ENCODE measurements at regions not wholly inside any gene's neighbourhood (a gene's known extent, or its start where the extent isn't known, plus 50 kb on each side); places are given as distances from the start of the nearest gene placed in this dataset.

DNA sequence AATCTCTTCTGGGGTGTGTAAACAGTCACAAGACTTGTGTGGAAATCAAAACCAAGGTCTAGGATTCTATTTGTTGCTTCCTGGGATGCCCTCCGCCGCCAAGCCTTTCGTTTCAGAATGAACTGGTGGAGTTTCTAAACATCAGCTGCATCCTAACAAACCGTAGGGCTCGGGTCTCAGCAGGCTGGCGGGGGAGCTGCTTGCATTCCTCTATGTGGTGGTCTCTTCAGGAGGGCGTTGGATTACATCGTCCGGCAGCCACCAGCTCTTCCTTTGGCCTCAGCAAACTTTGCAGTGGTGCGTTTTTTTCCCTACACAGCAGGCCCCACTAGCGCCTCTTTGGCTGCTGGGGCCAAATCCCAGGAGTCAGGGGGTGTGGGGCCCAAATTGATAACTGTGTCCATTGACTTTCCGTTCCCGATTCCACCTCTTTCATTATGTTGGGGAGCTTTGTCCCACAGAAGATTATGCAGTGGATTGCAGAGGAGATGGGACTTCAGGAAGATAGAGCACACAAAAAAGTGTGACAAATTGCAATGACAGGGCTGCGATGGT is 390.0 kb upstream of the NR2F2 start:
- no peaks in the 10 kb centered on the region for H3K9me3 ChIP-seq (ENCODE audit: control insufficient read depth, low read length)
- no peak overlapping the region for H3K9ac ChIP-seq (ENCODE audit: low read length)
- no peak overlapping the region for H3K4me3 ChIP-seq (ENCODE audit: low read length)
- no peaks in the 10 kb centered on the region for H3K36me3 ChIP-seq (ENCODE audit: control insufficient read depth, insufficient read depth, low read length)
- no peaks in the 10 kb centered on the region for H3K4me1 ChIP-seq (ENCODE audit: control insufficient read depth, insufficient read depth, low read length)
- H3K27me3 ChIP-seq (ENCODE audit: control insufficient read depth, insufficient read depth, low read length), result no peaks in the 10 kb centered on the region

DNA sequence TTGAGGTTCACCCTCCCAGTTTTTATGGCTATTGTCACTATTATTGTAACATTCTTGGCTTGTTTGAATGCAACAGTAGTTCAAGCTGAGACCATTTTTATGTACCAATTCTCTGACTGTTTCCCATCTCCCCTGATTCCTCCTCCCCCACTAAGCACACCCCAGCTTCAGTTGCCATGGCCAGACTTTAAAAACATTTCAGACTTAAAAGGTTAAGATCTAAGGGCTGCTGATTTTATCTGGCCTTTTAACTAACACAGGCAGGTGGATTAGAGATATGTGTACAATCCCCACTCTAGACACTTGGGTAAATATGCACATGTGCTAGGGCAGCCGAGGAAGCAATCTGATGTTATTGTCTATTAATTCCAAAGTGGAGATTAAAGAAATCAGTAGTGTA is 386.3 kb upstream of the NR2F2 start:
- no peak overlapping the region for H3K9ac ChIP-seq (ENCODE audit: low read length)
- no peaks in the 10 kb centered on the region for H3K9me3 ChIP-seq (ENCODE audit: control insufficient read depth, low read length)
- H3K4me3 ChIP-seq (ENCODE audit: low read length), result no peak overlapping the region

DNA sequence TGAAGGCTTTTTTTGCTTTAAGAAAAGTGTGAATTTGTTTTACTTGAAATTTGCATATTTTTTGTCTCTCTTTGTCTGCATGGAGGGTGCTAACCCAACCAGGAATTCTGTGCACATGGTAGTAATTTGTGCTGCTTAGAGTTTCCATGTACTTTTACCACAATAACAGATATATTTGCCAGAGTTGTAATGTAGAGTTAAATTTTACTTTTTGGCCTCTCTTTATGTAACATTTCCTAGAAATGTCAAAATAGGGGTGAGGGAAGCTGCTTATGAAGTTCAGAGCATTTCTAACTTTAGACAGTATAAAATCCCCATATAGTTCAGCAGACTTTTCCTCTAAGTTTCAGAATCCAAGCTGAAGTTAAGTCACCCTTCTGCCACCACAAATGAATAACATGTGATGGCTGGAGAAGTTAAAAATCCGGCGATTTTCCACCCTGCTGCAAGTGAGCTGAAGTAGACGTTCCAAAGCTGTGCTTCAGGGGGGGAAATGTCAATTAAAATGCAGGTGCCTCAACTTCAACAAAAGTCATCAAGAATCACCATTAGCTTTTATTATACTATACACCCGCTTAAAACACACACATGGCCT is 385.7 kb upstream of the NR2F2 start:
- Histone ChIP-seq H3K27me3 (ENCODE audit: control insufficient read depth, insufficient read depth, low read length) (no peaks in the 10 kb centered on the region), H3K4me1 (ENCODE audit: control insufficient read depth, insufficient read depth, low read length) (no peaks in the 10 kb centered on the region), H3K4me3 (ENCODE audit: low read length) (no peak overlapping the region)

More for the DNA sequence above, 386.3 kb upstream of the NR2F2 start:
- no peaks in the 10 kb centered on the region for H3K36me3 ChIP-seq (ENCODE audit: control insufficient read depth, insufficient read depth, low read length)
- H3K27me3 ChIP-seq (ENCODE audit: control insufficient read depth, insufficient read depth, low read length), result no peaks in the 10 kb centered on the region
- H3K4me1 ChIP-seq (ENCODE audit: control insufficient read depth, insufficient read depth, low read length), result no peaks in the 10 kb centered on the region

DNA sequence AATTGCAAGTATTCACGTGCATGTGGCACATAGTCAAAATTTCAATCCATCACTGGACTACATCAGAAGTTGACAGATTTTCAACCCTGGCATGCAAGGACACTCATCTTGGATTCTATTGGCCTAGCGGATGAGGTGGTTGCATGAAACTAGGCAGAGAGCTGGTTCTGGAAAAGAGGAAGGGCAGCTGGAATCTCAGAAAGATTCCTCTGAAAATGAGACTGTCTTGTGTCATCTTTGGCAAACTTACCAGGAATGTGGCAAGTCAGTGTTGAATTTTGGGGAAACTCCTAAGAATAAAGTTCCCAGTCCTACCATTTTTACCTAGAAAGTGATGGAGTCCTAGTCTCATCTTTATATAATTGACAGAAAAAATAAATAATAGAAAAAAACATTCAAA is 384.3 kb upstream of the NR2F2 start:
- Histone ChIP-seq H3K9me3 (ENCODE audit: control insufficient read depth, low read length) (no peaks in the 10 kb centered on the region), H3K27me3 (ENCODE audit: control insufficient read depth, insufficient read depth, low read length) (no peaks in the 10 kb centered on the region), H3K36me3 (ENCODE audit: control insufficient read depth, insufficient read depth, low read length) (no peaks in the 10 kb centered on the region), H3K4me1 (ENCODE audit: control insufficient read depth, insufficient read depth, low read length) (no peaks in the 10 kb centered on the region), H3K4me3 (ENCODE audit: low read length) (no peak overlapping the region), H3K9ac (ENCODE audit: low read length) (no peak overlapping the region)

More for the DNA sequence above, 385.7 kb upstream of the NR2F2 start:
- H3K36me3 ChIP-seq (ENCODE audit: control insufficient read depth, insufficient read depth, low read length), result no peaks in the 10 kb centered on the region
- no peaks in the 10 kb centered on the region for H3K9me3 ChIP-seq (ENCODE audit: control insufficient read depth, low read length)
- H3K9ac ChIP-seq (ENCODE audit: low read length), result no peak overlapping the region

DNA sequence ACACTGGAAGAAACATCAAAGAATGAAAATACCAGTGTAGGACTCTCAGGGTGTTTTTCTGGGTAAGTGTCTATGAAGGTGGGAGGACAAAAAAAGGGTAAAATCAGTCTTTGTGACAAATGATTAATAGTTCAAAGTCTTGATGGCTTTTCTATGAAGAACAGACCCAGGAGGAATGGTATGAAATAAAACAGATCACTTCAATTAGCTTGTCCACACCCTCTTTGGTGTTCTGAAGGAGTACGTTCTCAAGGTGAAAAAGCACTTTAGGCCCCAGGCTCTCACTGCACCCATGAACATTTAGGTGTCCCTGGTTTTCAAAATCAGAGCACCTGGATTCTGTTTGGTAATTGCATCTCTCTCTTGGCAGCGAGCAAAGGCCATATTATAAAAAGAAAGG is 383.6 kb upstream of the NR2F2 start:
- Histone ChIP-seq H3K27me3 (ENCODE audit: control insufficient read depth, insufficient read depth, low read length) (no peaks in the 10 kb centered on the region), H3K9ac (ENCODE audit: low read length) (no peak overlapping the region), H3K4me1 (ENCODE audit: control insufficient read depth, insufficient read depth, low read length) (no peaks in the 10 kb centered on the region), H3K4me3 (ENCODE audit: low read length) (no peak overlapping the region), H3K9me3 (ENCODE audit: control insufficient read depth, low read length) (no peaks in the 10 kb centered on the region), H3K36me3 (ENCODE audit: control insufficient read depth, insufficient read depth, low read length) (no peaks in the 10 kb centered on the region)

DNA sequence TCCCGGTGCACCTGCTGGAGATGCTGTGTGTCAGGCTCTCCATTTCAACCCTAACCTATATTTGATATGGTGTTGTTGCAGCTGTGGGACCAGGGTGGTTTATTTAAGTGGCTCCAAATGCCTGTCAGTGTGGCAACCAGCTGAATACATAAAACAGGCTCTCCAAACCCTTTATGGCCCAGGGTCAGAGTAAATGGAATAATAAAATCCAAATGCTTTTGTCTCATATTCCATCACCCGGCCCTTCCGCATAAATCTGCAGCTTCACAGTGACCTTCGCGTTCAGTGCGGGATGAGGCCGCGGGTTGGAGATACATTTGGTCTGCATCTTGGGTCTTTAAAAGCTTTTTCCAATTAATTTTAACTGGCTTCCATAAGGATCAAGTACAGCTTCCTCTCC is 382.1 kb upstream of the NR2F2 start:
- no peaks in the 10 kb centered on the region for H3K27me3 ChIP-seq (ENCODE audit: control insufficient read depth, insufficient read depth, low read length)
- no peak overlapping the region for H3K4me3 ChIP-seq (ENCODE audit: low read length)
- no peaks in the 10 kb centered on the region for H3K4me1 ChIP-seq (ENCODE audit: control insufficient read depth, insufficient read depth, low read length)
- no peaks in the 10 kb centered on the region for H3K9me3 ChIP-seq (ENCODE audit: control insufficient read depth, low read length)
- H3K36me3 ChIP-seq (ENCODE audit: control insufficient read depth, insufficient read depth, low read length), result no peaks in the 10 kb centered on the region
- no peak overlapping the region for H3K9ac ChIP-seq (ENCODE audit: low read length)

DNA sequence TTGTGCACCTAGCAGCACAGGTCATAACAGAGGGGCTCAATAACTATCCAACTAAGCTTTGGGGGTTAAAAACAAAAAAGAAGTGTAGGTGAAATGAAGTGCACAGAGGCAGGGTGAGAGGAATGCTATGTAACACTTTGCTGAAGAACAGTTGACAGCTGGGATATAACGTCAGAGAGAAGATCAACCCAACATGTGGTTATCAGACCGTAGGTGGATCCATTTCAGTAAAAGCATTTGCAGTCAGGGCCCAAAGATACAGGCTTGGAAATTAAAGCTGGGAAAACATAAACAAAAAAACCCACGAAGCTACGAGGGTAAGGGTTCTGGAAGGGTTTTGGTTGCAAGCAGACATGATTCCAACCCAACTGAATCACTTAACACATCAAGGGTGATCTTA is 377.5 kb upstream of the NR2F2 start:
- Histone ChIP-seq H3K27me3 (ENCODE audit: control insufficient read depth, insufficient read depth, low read length) (no peaks in the 10 kb centered on the region), H3K4me1 (ENCODE audit: control insufficient read depth, insufficient read depth, low read length) (no peaks in the 10 kb centered on the region), H3K36me3 (ENCODE audit: control insufficient read depth, insufficient read depth, low read length) (no peaks in the 10 kb centered on the region), H3K9ac (ENCODE audit: low read length) (no peak overlapping the region), H3K4me3 (ENCODE audit: low read length) (no peak overlapping the region), H3K9me3 (ENCODE audit: control insufficient read depth, low read length) (no peaks in the 10 kb centered on the region)

DNA sequence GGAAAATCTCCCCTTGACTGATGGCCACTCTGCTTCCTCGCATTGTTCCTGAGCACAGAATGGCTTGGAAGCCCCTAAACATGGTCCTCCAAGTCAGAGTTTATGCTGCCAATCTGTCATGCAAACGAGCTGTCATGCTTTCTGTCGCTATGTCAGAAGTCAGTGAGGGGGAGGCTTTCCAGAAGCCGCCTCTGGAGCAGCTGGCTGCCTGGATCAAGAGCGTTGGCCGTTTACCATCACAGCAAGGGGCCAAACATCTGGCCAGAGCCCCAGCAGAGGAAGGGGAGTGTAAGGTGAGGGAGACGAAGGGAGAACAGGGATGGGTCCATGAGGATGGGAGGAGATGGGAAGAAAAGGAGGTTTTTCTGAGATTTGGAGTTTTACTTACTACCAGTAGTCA is 372.6 kb upstream of the NR2F2 start:
- no peaks in the 10 kb centered on the region for H3K36me3 ChIP-seq (ENCODE audit: control insufficient read depth, insufficient read depth, low read length)
- H3K9ac ChIP-seq (ENCODE audit: low read length), result no peak overlapping the region
- no peak overlapping the region for H3K4me3 ChIP-seq (ENCODE audit: low read length)
- H3K4me1 ChIP-seq (ENCODE audit: control insufficient read depth, insufficient read depth, low read length), result no peaks in the 10 kb centered on the region
- H3K9me3 ChIP-seq (ENCODE audit: control insufficient read depth, low read length), result no peaks in the 10 kb centered on the region
- H3K27me3 ChIP-seq (ENCODE audit: control insufficient read depth, insufficient read depth, low read length), result no peaks in the 10 kb centered on the region

DNA sequence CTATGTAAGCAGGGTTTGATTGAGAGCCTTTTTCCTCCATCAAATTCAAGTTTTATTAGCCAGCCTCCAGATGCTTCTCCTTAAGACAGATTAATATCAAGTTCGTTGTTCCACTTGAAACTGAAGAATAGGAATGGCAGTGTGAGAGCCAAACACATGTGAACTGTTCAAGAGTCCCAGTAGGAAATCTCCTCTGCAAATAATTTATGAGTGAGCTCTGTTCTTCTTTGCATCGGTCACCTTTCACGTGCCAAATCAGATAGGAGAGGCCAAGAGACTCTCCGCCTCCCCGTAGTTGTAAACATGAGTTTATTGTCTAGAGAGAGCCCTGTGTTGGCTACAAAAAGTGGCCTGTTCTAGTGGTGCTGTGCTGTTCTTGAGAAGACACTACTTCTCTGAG is 372.1 kb upstream of the NR2F2 start:
- H3K27me3 ChIP-seq (ENCODE audit: control insufficient read depth, insufficient read depth, low read length), result no peaks in the 10 kb centered on the region
- H3K9ac ChIP-seq (ENCODE audit: low read length), result no peak overlapping the region
- no peaks in the 10 kb centered on the region for H3K4me1 ChIP-seq (ENCODE audit: control insufficient read depth, insufficient read depth, low read length)
- no peak overlapping the region for H3K4me3 ChIP-seq (ENCODE audit: low read length)
- H3K9me3 ChIP-seq (ENCODE audit: control insufficient read depth, low read length), result no peaks in the 10 kb centered on the region
- no peaks in the 10 kb centered on the region for H3K36me3 ChIP-seq (ENCODE audit: control insufficient read depth, insufficient read depth, low read length)

DNA sequence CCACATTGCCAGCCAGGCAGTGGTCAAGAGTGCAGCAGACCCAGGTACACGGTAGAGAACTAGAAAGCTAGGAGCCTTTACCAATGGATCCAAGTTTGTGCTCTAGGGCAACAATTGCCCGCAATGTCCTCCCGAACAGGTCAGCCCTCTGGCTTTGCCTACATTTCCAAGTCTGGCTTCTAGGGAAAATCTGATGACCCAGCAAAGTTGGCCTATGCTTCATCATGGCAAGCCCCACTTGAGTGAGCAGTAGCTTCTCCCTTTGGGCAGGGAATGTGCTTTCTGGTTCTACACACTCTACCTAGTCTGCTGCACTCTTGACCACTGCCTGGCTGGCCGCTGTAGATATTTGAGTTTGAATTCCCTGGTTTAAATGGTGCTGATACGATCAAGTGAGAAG is 361.6 kb upstream of the NR2F2 start:
- H3K9ac ChIP-seq (ENCODE audit: low read length), result no peak overlapping the region
- H3K36me3 ChIP-seq (ENCODE audit: control insufficient read depth, insufficient read depth, low read length), result no peaks in the 10 kb centered on the region
- no peak overlapping the region for H3K4me3 ChIP-seq (ENCODE audit: low read length)
- H3K4me1 ChIP-seq (ENCODE audit: control insufficient read depth, insufficient read depth, low read length), result no peaks in the 10 kb centered on the region
- H3K9me3 ChIP-seq (ENCODE audit: control insufficient read depth, low read length), result no peaks in the 10 kb centered on the region
- no peaks in the 10 kb centered on the region for H3K27me3 ChIP-seq (ENCODE audit: control insufficient read depth, insufficient read depth, low read length)

DNA sequence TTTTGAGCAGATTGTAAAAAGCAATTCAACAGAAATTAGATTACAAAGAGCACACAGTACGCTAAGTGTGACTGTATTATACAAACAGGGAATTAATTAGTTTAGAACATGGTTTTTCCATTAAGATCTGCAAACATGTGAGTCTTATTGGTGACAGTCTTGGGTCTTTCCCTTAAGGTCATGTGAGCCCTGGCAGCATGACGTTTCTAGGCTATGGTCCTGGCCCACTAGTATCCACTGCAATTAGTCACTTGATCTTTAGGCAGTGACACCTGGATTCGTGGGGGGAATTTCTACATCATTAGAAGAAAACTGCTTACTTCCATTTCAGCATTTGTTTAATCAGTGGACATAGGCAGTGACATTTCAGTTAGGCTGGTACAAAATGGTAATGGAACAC is 360.2 kb upstream of the NR2F2 start:
- Histone ChIP-seq H3K27me3 (ENCODE audit: control insufficient read depth, insufficient read depth, low read length) (no peaks in the 10 kb centered on the region), H3K4me3 (ENCODE audit: low read length) (no peak overlapping the region), H3K36me3 (ENCODE audit: control insufficient read depth, insufficient read depth, low read length) (no peaks in the 10 kb centered on the region), H3K9ac (ENCODE audit: low read length) (no peak overlapping the region), H3K9me3 (ENCODE audit: control insufficient read depth, low read length) (no peaks in the 10 kb centered on the region), H3K4me1 (ENCODE audit: control insufficient read depth, insufficient read depth, low read length) (no peaks in the 10 kb centered on the region)

DNA sequence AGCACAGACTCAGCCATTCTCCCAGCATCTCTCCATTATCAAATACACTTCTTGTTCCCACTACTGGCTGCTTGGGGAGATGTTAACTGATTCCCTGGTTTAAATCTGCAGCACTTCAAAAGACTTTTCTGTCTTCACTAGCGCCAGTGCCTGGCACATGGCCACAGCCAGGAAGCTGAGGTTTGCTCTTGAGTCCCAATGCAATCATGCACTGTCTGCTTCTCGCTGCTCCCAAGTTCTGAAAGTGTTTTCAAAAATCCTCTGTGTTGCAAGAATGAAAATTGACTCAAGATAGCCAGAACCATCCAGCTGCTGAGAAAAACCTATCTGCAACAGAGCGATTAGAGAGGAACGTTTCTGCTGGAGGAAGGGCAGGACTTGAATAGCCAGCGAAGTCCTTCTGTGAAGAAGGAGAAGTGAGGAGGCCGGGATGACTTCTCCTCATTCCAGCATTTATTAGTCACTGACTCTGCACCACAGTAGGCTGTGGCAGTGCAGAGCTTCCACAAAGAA is 358.4 kb upstream of the NR2F2 start:
- Histone ChIP-seq H3K4me1 (ENCODE audit: control insufficient read depth, insufficient read depth, low read length) (no peaks in the 10 kb centered on the region), H3K9me3 (ENCODE audit: control insufficient read depth, low read length) (no peaks in the 10 kb centered on the region), H3K36me3 (ENCODE audit: control insufficient read depth, insufficient read depth, low read length) (no peaks in the 10 kb centered on the region)

DNA sequence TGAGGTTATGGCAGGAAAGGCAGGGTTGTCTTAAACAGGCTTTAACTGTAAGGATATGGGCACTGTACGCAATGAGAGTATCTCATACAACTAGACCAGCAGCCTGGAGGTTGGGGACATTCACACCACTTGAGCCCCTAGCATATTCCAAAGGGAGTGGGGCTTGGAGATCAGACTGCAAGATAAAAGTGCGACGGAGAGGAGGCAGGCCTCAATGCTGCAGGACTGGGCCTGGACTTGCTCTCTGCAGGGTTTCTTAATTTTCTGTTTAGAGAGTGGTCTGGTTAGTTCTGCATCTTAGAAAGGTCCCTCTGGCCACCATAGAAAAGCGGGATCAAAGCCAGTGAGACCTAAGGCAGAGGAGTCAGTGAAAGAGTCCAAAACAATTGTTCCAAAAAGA is 357.7 kb upstream of the NR2F2 start:
- H3K36me3 ChIP-seq (ENCODE audit: control insufficient read depth, insufficient read depth, low read length), result no peaks in the 10 kb centered on the region

More for the DNA sequence above, 358.4 kb upstream of the NR2F2 start:
- Histone ChIP-seq H3K27me3 (ENCODE audit: control insufficient read depth, insufficient read depth, low read length) (no peaks in the 10 kb centered on the region), H3K4me3 (ENCODE audit: low read length) (no peak overlapping the region), H3K9ac (ENCODE audit: low read length) (no peak overlapping the region)

More for the DNA sequence above, 357.7 kb upstream of the NR2F2 start:
- Histone ChIP-seq H3K4me3 (ENCODE audit: low read length) (no peak overlapping the region), H3K4me1 (ENCODE audit: control insufficient read depth, insufficient read depth, low read length) (no peaks in the 10 kb centered on the region), H3K9ac (ENCODE audit: low read length) (no peak overlapping the region), H3K9me3 (ENCODE audit: control insufficient read depth, low read length) (no peaks in the 10 kb centered on the region), H3K27me3 (ENCODE audit: control insufficient read depth, insufficient read depth, low read length) (no peaks in the 10 kb centered on the region)

Measured in mucosa of stomach (tissue), 1 donor.